ENCODE measurements at regions not wholly inside any gene's neighbourhood (a gene's known extent, or its start where the extent isn't known, plus 50 kb on each side); places are given as distances from the start of the nearest gene placed in this dataset.

- H3K27me3 ChIP-seq (replicated peaks; ENCODE audit: insufficient read depth), result no peaks in the 10 kb centered on the region
- no peaks in the 10 kb centered on the region for H3K9me3 ChIP-seq
- peaks cover 3 to 13% of the 10 kb centered on the region in 2 donors for H3K4me1 ChIP-seq (ENCODE audit: control insufficient read depth in 1 of 2, low read depth in 2 of 2)
- no peak for ATAC-seq (ENCODE audit: insufficient number of reproducible peaks, low FRiP score, low read depth)
- no peak overlapping the region for H3K4me3 ChIP-seq
- no peak for TF ChIP-seq CTCF (IDR thresholded peaks at IDR 0.05)
- H3K36me3 ChIP-seq, result no peaks in the 10 kb centered on the region
- no peak for DNase-seq (ENCODE audit: low spot score)
- H3K27ac ChIP-seq, result no peak overlapping the region
These were observed 202.3 kb downstream of the MREG start for GRCh38 chr2:215811003-215811402.

- peaks cover 3 to 12% of the 10 kb centered on the region in 2 donors for H3K4me1 ChIP-seq (ENCODE audit: control insufficient read depth in 1 of 2, low read depth in 2 of 2)
- TF ChIP-seq CTCF (IDR thresholded peaks at IDR 0.05), result peak; percentile 26
- no peaks in the 10 kb centered on the region for H3K36me3 ChIP-seq
- peak overlapping the region; percentile 35 for H3K4me3 ChIP-seq
- H3K27ac ChIP-seq, result no peak overlapping the region
- ATAC-seq (ENCODE audit: insufficient number of reproducible peaks, low FRiP score, low read depth), result no peak
- DNase-seq (ENCODE audit: low spot score), result no peak
- no peaks in the 10 kb centered on the region for H3K27me3 ChIP-seq (replicated peaks; ENCODE audit: insufficient read depth)
- H3K9me3 ChIP-seq, result no peaks in the 10 kb centered on the region
These were observed 204.4 kb downstream of the MREG start for GRCh38 chr2:215808996-215809395.

- Histone ChIP-seq H3K4me3 (no peak overlapping the region), H3K27me3 (replicated peaks; ENCODE audit: insufficient read depth) (no peaks in the 10 kb centered on the region), H3K9me3 (peaks cover 3% of the 10 kb centered on the region), H3K27ac (no peak overlapping the region), H3K4me1 (ENCODE audit: control insufficient read depth in 1 of 2, low read depth in 2 of 2) (peaks cover 3 to 12% of the 10 kb centered on the region in 2 donors), H3K36me3 (no peaks in the 10 kb centered on the region)
- ATAC-seq (ENCODE audit: insufficient number of reproducible peaks, low FRiP score, low read depth) (no peak), DNase-seq (ENCODE audit: low spot score) (no peak)
- no peak for TF ChIP-seq CTCF (IDR thresholded peaks at IDR 0.05)
These were observed 205.2 kb downstream of the MREG start for GRCh38 chr2:215808194-215808593.

GRCh38 chr2:215805493-215805892, 207.9 kb downstream of the MREG start:
- ATAC-seq (ENCODE audit: insufficient number of reproducible peaks, low FRiP score, low read depth), result no peak
- Histone ChIP-seq H3K9me3 (peaks cover 4% of the 10 kb centered on the region), H3K4me3 (no peak overlapping the region), H3K4me1 (ENCODE audit: control insufficient read depth in 1 of 2, low read depth in 2 of 2) (peaks cover 0 to 5% of the 10 kb centered on the region in 2 donors), H3K36me3 (no peaks in the 10 kb centered on the region), H3K27ac (no peak overlapping the region), H3K27me3 (replicated peaks; ENCODE audit: insufficient read depth) (no peaks in the 10 kb centered on the region)
- no peak for DNase-seq (ENCODE audit: low spot score)
- TF ChIP-seq CTCF (IDR thresholded peaks at IDR 0.05), result no peak

- no peak for ATAC-seq (ENCODE audit: insufficient number of reproducible peaks, low FRiP score, low read depth)
- DNase-seq (ENCODE audit: low spot score), result no peak
- Histone ChIP-seq H3K27ac (no peak overlapping the region), H3K9me3 (peaks cover 4% of the 10 kb centered on the region), H3K27me3 (replicated peaks; ENCODE audit: insufficient read depth) (no peaks in the 10 kb centered on the region), H3K4me3 (no peak overlapping the region), H3K36me3 (no peaks in the 10 kb centered on the region), H3K4me1 (ENCODE audit: control insufficient read depth in 1 of 2, low read depth in 2 of 2) (peaks cover 0 to 8% of the 10 kb centered on the region in 2 donors)
- TF ChIP-seq CTCF (IDR thresholded peaks at IDR 0.05), result no peak
These were observed 210.2 kb downstream of the MREG start for GRCh38 chr2:215803150-215803549.

Data from thoracic aorta (tissue), 2 donors.